Lower leg skin (tissue), 4 donors: ENCODE measurements at regions not wholly inside any gene's neighbourhood (a gene's known extent, or its start where the extent isn't known, plus 50 kb on each side); places are given as distances from the start of the nearest gene placed in this dataset.

Experiments used
- DNase-seq, 2 donors: peaks; one replicate each; pipeline ENCODE4 v3.0.0-alpha.2; 2019; ENCODE audit warnings: low spot score in 2 of 2
- H3K4me3 ChIP-seq: fragments of 200-600 bp; sonication (generic); 2 replicates; pipeline ENCODE4 v1.5.1; 2017; ENCODE audit warnings: mild to moderate bottlenecking, low read depth; ENCODE audit not compliant: poor library complexity, severe bottlenecking
- CTCF ChIP-seq, 3 donors: fragments of 450-650 bp; IDR thresholded peaks; one replicate each; pipeline ENCODE4 v1.5.1; 2016; ENCODE audit warnings: antibody characterized with exemption in 3 of 3, mild to moderate bottlenecking in 3 of 3, moderate library complexity in 2 of 3
- POLR2A ChIP-seq, 2 donors: fragments of 450-650 bp; IDR thresholded peaks; one replicate each; pipeline ENCODE4 v1.6.1; 2016 to 2017; ENCODE audit warnings: antibody characterized with exemption in 2 of 2, mild to moderate bottlenecking in 1 of 2, moderate library complexity in 1 of 2
- WGBS, 2 donors: methylation state at CpG; one replicate each; pipeline ENCODE4 v1.1.5; 2018; 5-methylcytosine and 5-hydroxymethylcytosine counted together
- intact Hi-C: fragments of 100-400 bp; cut with DNase I; formaldehyde crosslinking; loops from one replicate; pipeline ENCODE4 v1.15.0; 2023; ENCODE audit warnings: low total_unique reads

GRCh38 chr10:130807096-130807495, 504.4 kb downstream of the TCERG1L start:
- whole genome bisulfite sequencing, 2 donors, result 74 to 81% methylated on average over 5 of the region's 5 CpGs
- TF ChIP-seq POLR2A (IDR thresholded peaks at IDR 0.05) (no peak), CTCF (IDR thresholded peaks at IDR 0.05) (no peak)
- intact Hi-C loops, result no loop called here
- H3K4me3 ChIP-seq, result no peak overlapping the region
- peak in 1 of 2 donors; percentile 40 for DNase-seq

- 60 to 68% methylated on average over 9 of the region's 9 CpGs for WGBS, 2 donors
- intact Hi-C loops, result no loop called here
- peak in 1 of 2 donors; percentile 48 for DNase-seq
- TF ChIP-seq CTCF (IDR thresholded peaks at IDR 0.05) (no peak), POLR2A (IDR thresholded peaks at IDR 0.05) (no peak)
- no peak overlapping the region for H3K4me3 ChIP-seq
These were observed 503.8 kb downstream of the TCERG1L start for GRCh38 chr10:130807721-130808120.

GRCh38 chr10:130808243-130808642, 503.3 kb downstream of the TCERG1L start:
- intact Hi-C loops, result no loop called here
- no peak overlapping the region for H3K4me3 ChIP-seq
- DNase-seq, result peak in 1 of 2 donors; percentile 76
- WGBS, 2 donors, result 55 to 59% methylated on average over 5 of the region's 5 CpGs
- no peak for TF ChIP-seq POLR2A (IDR thresholded peaks at IDR 0.05)
- TF ChIP-seq CTCF (IDR thresholded peaks at IDR 0.05), result no peak

- no peak for DNase-seq
- no peak for TF ChIP-seq POLR2A (IDR thresholded peaks at IDR 0.05)
- no peak for TF ChIP-seq CTCF (IDR thresholded peaks at IDR 0.05)
These were observed 502.8 kb downstream of the TCERG1L start for GRCh38 chr10:130808686-130809085.

GRCh38 chr10:130809181-130809580, 502.3 kb downstream of the TCERG1L start:
- TF ChIP-seq POLR2A (IDR thresholded peaks at IDR 0.05), result no peak
- no peak for TF ChIP-seq CTCF (IDR thresholded peaks at IDR 0.05)
- peak in 1 of 2 donors; percentile 56 for DNase-seq
- intact Hi-C loops, result no loop called here
- WGBS, 2 donors, result 80 to 85% methylated on average over 9 of the region's 9 CpGs
- no peak overlapping the region for H3K4me3 ChIP-seq

More at GRCh38 chr10:130808686-130809085, 502.8 kb downstream of the TCERG1L start:
- 47 to 62% methylated on average over 4 of the region's 4 CpGs for WGBS, 2 donors
- intact Hi-C loops, result no loop called here
- no peak overlapping the region for H3K4me3 ChIP-seq
